Upper lobe of right lung (tissue), 1 donor: ENCODE measurements at regions not wholly inside any gene's neighbourhood (a gene's known extent, or its start where the extent isn't known, plus 50 kb on each side); places are given as distances from the start of the nearest gene placed in this dataset.

Experiments
- ATAC-seq: fragments of 200-7000 bp; cut with Tn5 transposase; one replicate; pipeline ENCODE4 v1.9.1; 2020; ENCODE audit warnings: mild to moderate bottlenecking, moderate library complexity
- DNase-seq: peaks from one replicate; pipeline ENCODE4 v3.0.0-alpha.2; 2020
- H3K27ac ChIP-seq: fragments of 200-600 bp; one replicate; pipeline ENCODE4 v1.8.0; 2022
- H3K27me3 ChIP-seq: fragments of 200-600 bp; one replicate; pipeline ENCODE4 v1.8.0; 2022; ENCODE audit warnings: mild to moderate bottlenecking
- H3K36me3 ChIP-seq: fragments of 200-600 bp; one replicate; pipeline ENCODE4 v1.8.0; 2022
- H3K4me1 ChIP-seq: fragments of 200-600 bp; one replicate; pipeline ENCODE4 v1.8.0; 2022
- H3K4me3 ChIP-seq: fragments of 200-600 bp; one replicate; pipeline ENCODE4 v1.8.0; 2022; ENCODE audit warnings: mild to moderate bottlenecking
- H3K9me3 ChIP-seq: fragments of 200-600 bp; one replicate; pipeline ENCODE4 v1.8.0; 2022
- intact Hi-C: fragments of 100-400 bp; cut with DNase I; formaldehyde crosslinking; loops from one replicate; pipeline ENCODE4 v1.11.0; 2022
- TF ChIP-seq, protein P1 (sequence below): fragments of 200-600 bp; IDR thresholded peaks from one replicate; pipeline ENCODE4 v1.8.0; 2022; ENCODE audit warnings: antibody characterized with exemption
- donor health status: DM: no; HTN: yes; CAD: no; lungs with severe emphysema.

GRCh38 chr11:37378958-37379357 is 780.9 kb upstream of the RAG2 start:
- Histone ChIP-seq H3K4me1 (no peaks in the 10 kb centered on the region), H3K4me3 (no peak overlapping the region), H3K36me3 (no peaks in the 10 kb centered on the region), H3K9me3 (peaks cover 5% of the 10 kb centered on the region), H3K27me3 (no peaks in the 10 kb centered on the region), H3K27ac (no peak overlapping the region)
- TF ChIP-seq, protein P1, sequence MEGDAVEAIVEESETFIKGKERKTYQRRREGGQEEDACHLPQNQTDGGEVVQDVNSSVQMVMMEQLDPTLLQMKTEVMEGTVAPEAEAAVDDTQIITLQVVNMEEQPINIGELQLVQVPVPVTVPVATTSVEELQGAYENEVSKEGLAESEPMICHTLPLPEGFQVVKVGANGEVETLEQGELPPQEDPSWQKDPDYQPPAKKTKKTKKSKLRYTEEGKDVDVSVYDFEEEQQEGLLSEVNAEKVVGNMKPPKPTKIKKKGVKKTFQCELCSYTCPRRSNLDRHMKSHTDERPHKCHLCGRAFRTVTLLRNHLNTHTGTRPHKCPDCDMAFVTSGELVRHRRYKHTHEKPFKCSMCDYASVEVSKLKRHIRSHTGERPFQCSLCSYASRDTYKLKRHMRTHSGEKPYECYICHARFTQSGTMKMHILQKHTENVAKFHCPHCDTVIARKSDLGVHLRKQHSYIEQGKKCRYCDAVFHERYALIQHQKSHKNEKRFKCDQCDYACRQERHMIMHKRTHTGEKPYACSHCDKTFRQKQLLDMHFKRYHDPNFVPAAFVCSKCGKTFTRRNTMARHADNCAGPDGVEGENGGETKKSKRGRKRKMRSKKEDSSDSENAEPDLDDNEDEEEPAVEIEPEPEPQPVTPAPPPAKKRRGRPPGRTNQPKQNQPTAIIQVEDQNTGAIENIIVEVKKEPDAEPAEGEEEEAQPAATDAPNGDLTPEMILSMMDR, result no peak
- DNase-seq (no peak), ATAC-seq (no peak)
- intact Hi-C loops, result no loop called here

DNA sequence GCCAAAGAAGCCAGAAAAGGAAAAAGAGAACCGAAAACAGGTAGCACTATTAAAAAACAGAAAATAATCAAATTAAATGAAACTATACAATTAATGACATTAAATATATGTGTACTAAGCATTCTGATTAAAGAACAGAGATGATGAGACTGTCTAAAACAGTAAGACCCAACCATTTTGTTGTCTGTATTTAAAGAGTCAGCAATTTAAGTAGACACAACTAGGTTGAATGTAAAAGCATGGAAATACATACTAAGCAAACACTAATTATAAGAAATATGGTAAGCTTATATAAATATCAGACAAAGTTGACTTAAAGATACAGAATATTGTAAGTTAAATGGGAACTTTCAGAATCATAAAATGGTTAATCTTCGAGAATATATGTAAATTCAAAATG is 774.6 kb upstream of the RAG2 start:
- no peaks in the 10 kb centered on the region for H3K27me3 ChIP-seq
- ATAC-seq (no peak), DNase-seq (no peak)
- intact Hi-C loops, result no loop called here
- H3K4me3 ChIP-seq, result no peak overlapping the region
- no peak overlapping the region for H3K27ac ChIP-seq
- no peaks in the 10 kb centered on the region for H3K4me1 ChIP-seq
- peaks cover 5% of the 10 kb centered on the region for H3K9me3 ChIP-seq
- H3K36me3 ChIP-seq, result no peaks in the 10 kb centered on the region
- TF ChIP-seq, protein P1, result no peak

DNA sequence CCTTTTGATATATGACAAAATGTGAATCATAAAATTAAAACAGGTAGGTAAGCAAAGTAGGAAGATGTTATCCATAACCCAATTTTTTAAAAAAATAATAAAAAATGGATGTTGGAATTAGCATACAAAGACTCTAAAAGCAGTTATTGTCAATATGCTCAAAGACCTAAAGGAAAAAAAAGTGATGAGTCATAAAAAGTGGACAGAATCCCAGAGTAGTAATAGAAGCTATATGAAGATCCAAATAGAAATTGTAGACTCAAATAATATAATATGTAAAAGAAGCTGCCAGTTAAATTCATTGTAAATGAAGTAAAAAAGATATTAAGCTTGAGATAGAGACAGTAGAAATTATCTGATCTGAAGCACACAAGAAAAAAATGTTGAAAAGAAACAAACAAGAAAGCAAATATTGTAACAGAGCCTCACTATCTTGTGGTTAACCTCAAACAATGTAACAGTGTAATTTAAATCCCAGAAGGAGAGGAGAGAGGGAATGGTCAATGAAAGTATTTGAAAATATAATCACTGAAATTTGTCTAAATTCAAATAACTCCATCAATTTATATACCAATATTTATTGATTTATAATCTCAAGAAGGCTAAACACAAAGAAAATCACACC is 773.4 kb upstream of the RAG2 start:
- Histone ChIP-seq H3K4me1 (no peaks in the 10 kb centered on the region), H3K36me3 (no peaks in the 10 kb centered on the region), H3K4me3 (no peak overlapping the region), H3K9me3 (no peaks in the 10 kb centered on the region), H3K27me3 (no peaks in the 10 kb centered on the region), H3K27ac (no peak overlapping the region)
- DNase-seq, result no peak
- TF ChIP-seq, protein P1, result no peak
- ATAC-seq, result no peak
- intact Hi-C loops, result no loop called here

DNA sequence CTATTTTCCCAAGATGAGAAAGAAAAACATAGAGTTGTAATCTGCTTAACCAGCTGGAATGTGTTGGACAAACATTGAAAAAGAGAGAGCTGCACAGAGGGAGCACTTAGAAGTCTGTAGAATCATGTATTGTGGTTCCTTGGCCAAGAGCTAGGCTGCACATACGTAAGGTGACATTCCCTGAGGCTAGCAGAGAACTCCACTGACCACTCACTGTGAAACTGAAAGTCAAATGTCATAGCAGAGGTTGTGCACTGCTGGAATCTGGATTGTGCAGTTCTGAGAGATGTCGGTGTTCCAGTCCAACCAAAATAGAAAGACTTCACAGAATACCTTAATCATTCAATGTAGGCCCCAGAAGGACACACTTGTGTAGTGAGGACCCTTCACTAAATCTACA is 772.8 kb upstream of the RAG2 start:
- H3K4me3 ChIP-seq, result no peak overlapping the region
- H3K36me3 ChIP-seq, result no peaks in the 10 kb centered on the region
- no peaks in the 10 kb centered on the region for H3K9me3 ChIP-seq
- no peaks in the 10 kb centered on the region for H3K27me3 ChIP-seq
- ATAC-seq (peak; percentile 77), DNase-seq (no peak)
- TF ChIP-seq, protein P1, result no peak
- no peak overlapping the region for H3K27ac ChIP-seq
- intact Hi-C loops, result no loop called here
- H3K4me1 ChIP-seq, result no peaks in the 10 kb centered on the region

- TF ChIP-seq, protein P1, result no peak
- intact Hi-C loops, result no loop called here
These were observed 766.3 kb upstream of the RAG2 start for GRCh38 chr11:37364246-37364839.

More at GRCh38 chr11:37364246-37364839, 766.3 kb upstream of the RAG2 start:
- no peak overlapping the region for H3K27ac ChIP-seq
- H3K9me3 ChIP-seq, result no peaks in the 10 kb centered on the region
- H3K4me3 ChIP-seq, result no peak overlapping the region
- H3K4me1 ChIP-seq, result no peaks in the 10 kb centered on the region
- DNase-seq (no peak), ATAC-seq (no peak)
- no peaks in the 10 kb centered on the region for H3K27me3 ChIP-seq
- no peaks in the 10 kb centered on the region for H3K36me3 ChIP-seq
